Right atrium auricular region (tissue), 2 donors: ENCODE measurements at regions not wholly inside any gene's neighbourhood (a gene's known extent, or its start where the extent isn't known, plus 50 kb on each side); places are given as distances from the start of the nearest gene placed in this dataset.
"Not testable (repeated sequence)": the region's sequence is repeated elsewhere in the genome, so short reads cannot be mapped to it uniquely, and the experiment has no call there.

Source experiments
- DNase-seq: peaks from one replicate; pipeline ENCODE4 v3.0.0-alpha.2; 2019; ENCODE audit warnings: low spot score
- H3K27ac ChIP-seq, 2 donors: fragments of 200-600 bp; sonication (generic); 1 replicate in 1 of 2; 2 replicates in 1 of 2; pipeline ENCODE4 v1.5.1; 2016 to 2019
- H3K27me3 ChIP-seq, 2 donors: fragments of 200-600 bp; sonication (generic); one replicate each; pipeline versions ENCODE4 v1.5.1 to v1.6.0; 2017 to 2019
- H3K36me3 ChIP-seq: fragments of 200-600 bp; sonication (generic); one replicate; pipeline ENCODE4 v1.5.1; 2016
- H3K4me1 ChIP-seq, 2 donors: fragments of 200-600 bp; sonication (generic); one replicate each; pipeline versions ENCODE4 v1.5.1 to v1.6.0; 2017 to 2019
- H3K4me3 ChIP-seq, 2 donors: fragments of 200-600 bp; sonication (generic); 1 replicate in 1 of 2; 2 replicates in 1 of 2; pipeline ENCODE4 v1.5.1; 2017 to 2019; ENCODE audit warnings: mild to moderate bottlenecking in 1 of 2, moderate library complexity in 1 of 2
- H3K9me3 ChIP-seq, 2 donors: fragments of 200-600 bp; sonication (generic); one replicate each; pipeline ENCODE4 v1.5.1; 2019
- TF ChIP-seq, protein P1 (sequence below), 2 donors: fragments of 200-600 bp; sonication (generic); IDR thresholded peaks; one replicate each; pipeline ENCODE4 v1.5.1; 2019; ENCODE audit warnings: antibody characterized with exemption in 2 of 2

DNA sequence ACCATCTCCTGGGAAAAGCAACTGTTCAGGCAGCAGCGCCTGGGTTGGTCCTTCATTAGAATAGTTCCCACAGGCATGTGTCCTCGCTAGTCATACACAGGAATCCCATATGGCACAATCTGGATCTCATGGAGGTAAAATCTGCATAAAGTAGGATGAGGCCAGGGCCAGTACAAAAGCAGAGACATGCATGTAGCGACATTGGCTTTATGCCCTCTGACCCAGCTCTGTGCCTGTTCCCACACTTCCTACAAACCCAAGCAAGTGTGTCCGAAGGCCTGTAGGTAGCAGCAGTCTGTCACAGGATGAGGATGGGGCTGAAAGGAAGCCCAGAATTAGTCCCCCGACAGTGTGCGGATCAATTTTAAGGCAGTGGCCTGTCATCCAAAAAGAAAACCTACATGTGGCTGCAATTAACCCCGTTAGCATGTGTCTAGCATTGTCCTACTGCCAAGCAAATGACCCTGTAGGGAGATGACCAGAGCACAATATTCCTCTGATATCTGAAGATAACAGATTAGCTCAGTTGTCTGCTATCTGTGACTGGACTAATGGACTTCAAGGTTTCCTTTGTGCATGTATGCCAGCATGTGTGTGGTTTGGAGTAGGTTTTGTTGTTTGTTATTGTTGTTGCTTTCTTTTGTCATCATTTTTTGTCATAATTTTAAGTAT is 178.8 kb downstream of the TMEM161B start:
- DNase-seq: no peak
- TF ChIP-seq, protein P1, sequence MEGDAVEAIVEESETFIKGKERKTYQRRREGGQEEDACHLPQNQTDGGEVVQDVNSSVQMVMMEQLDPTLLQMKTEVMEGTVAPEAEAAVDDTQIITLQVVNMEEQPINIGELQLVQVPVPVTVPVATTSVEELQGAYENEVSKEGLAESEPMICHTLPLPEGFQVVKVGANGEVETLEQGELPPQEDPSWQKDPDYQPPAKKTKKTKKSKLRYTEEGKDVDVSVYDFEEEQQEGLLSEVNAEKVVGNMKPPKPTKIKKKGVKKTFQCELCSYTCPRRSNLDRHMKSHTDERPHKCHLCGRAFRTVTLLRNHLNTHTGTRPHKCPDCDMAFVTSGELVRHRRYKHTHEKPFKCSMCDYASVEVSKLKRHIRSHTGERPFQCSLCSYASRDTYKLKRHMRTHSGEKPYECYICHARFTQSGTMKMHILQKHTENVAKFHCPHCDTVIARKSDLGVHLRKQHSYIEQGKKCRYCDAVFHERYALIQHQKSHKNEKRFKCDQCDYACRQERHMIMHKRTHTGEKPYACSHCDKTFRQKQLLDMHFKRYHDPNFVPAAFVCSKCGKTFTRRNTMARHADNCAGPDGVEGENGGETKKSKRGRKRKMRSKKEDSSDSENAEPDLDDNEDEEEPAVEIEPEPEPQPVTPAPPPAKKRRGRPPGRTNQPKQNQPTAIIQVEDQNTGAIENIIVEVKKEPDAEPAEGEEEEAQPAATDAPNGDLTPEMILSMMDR (IDR thresholded peaks at IDR 0.05): no peak
- Histone ChIP-seq H3K4me1 (no peaks in the 10 kb centered on the region), H3K9me3 (no peaks in the 10 kb centered on the region), H3K27ac (no peak overlapping the region), H3K4me3 (no peak overlapping the region), H3K36me3 (no peaks in the 10 kb centered on the region), H3K27me3 (no peaks in the 10 kb centered on the region)

GRCh38 chr5:88085462-88085861 is 183.2 kb downstream of the TMEM161B start:
- Histone ChIP-seq H3K9me3 (no peaks in the 10 kb centered on the region), H3K4me3 (no peak overlapping the region), H3K36me3 (no peaks in the 10 kb centered on the region), H3K27ac (no peak overlapping the region), H3K4me1 (no peaks in the 10 kb centered on the region), H3K27me3 (no peaks in the 10 kb centered on the region)
- DNase-seq: no peak
- TF ChIP-seq, protein P1 (IDR thresholded peaks at IDR 0.05): no peak

DNA sequence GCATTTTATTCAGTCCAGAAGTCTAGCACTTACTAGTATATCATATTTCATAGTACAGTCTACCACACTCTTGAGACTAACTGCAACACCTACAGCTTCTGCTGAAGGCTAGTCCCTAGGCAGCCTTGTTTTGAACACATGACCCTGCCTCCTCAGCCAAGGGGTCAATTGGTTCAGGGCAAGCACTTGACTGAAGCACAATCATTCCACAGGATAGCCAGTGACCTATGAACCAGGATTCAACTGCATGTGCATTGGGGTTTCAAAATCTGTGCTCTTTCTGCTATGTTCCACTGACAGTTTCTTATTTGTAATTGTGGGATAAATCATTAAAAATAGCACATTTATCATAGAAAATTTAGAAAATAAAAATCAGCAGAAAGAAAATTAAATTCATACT is 186.8 kb downstream of the TMEM161B start:
- no peak overlapping the region for H3K4me3 ChIP-seq
- H3K27me3 ChIP-seq: no peaks in the 10 kb centered on the region
- no peak for DNase-seq
- H3K9me3 ChIP-seq: peaks cover 0 to 9% of the 10 kb centered on the region in 2 donors
- H3K36me3 ChIP-seq: no peaks in the 10 kb centered on the region
- H3K27ac ChIP-seq: no peak overlapping the region
- H3K4me1 ChIP-seq: no peaks in the 10 kb centered on the region
- TF ChIP-seq, protein P1 (IDR thresholded peaks at IDR 0.05): no peak

- Histone ChIP-seq H3K9me3 (peaks cover 0 to 15% of the 10 kb centered on the region in 2 donors), H3K4me3 (no peak overlapping the region), H3K27me3 (no peaks in the 10 kb centered on the region), H3K4me1 (no peaks in the 10 kb centered on the region), H3K36me3 (no peaks in the 10 kb centered on the region), H3K27ac (no peak overlapping the region)
- TF ChIP-seq, protein P1 (IDR thresholded peaks at IDR 0.05): no peak
- no peak for DNase-seq
Measured at GRCh38 chr5:88063813-88064212, 204.8 kb downstream of the TMEM161B start.

GRCh38 chr5:88060194-88060593 is 208.5 kb downstream of the TMEM161B start:
- H3K9me3 ChIP-seq: peaks cover 0 to 15% of the 10 kb centered on the region in 2 donors
- H3K4me3 ChIP-seq: no peak overlapping the region
- no peak for DNase-seq
- no peaks in the 10 kb centered on the region for H3K27me3 ChIP-seq
- H3K27ac ChIP-seq: no peak overlapping the region
- no peaks in the 10 kb centered on the region for H3K4me1 ChIP-seq
- TF ChIP-seq, protein P1 (IDR thresholded peaks at IDR 0.05): no peak
- no peaks in the 10 kb centered on the region for H3K36me3 ChIP-seq

- H3K27ac ChIP-seq: no peak overlapping the region
- TF ChIP-seq, protein P1 (IDR thresholded peaks at IDR 0.05): no peak
- no peak overlapping the region for H3K4me3 ChIP-seq
- peaks cover 0 to 8% of the 10 kb centered on the region in 2 donors for H3K9me3 ChIP-seq
- H3K4me1 ChIP-seq: no peaks in the 10 kb centered on the region
- no peaks in the 10 kb centered on the region for H3K27me3 ChIP-seq
- no peaks in the 10 kb centered on the region for H3K36me3 ChIP-seq
- no peak for DNase-seq
Measured at GRCh38 chr5:88058625-88059024, 210.0 kb downstream of the TMEM161B start.

DNA sequence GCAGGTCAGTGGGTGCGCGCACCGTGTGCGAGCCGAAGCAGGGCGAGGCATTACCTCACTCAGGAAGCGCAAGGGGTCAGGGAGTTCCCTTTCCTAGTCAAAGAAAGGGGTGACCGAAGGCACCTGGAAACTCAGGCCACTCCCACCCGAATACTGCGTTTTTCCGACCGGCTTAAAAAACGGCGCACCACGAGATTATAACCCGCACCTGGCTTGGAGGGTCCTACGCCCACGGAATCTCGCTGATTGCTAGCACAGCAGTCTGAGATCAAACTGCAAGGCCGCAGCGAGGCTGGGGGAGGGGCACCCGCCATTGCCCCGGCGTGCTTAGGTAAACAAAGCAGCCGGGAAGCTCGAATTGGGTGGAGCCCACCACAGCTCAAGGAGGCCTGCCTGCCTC is 216.2 kb downstream of the TMEM161B start:
- H3K4me1 ChIP-seq, H3K4me3 ChIP-seq, DNase-seq, H3K9me3 ChIP-seq, H3K27ac ChIP-seq, H3K36me3 ChIP-seq, H3K27me3 ChIP-seq: not testable (repeated sequence)
